OCI-LY1 (cell line): ENCODE measurements at regions not wholly inside any gene's neighbourhood (a gene's known extent, or its start where the extent isn't known, plus 50 kb on each side); places are given as distances from the start of the nearest gene placed in this dataset.

Source experiments
- H2AFZ ChIP-seq: fragments of 200-600 bp; sonication (generic), shearing (Covaris generic); 2 replicates; pipeline ENCODE4 v1.6.0; 2014; ENCODE audit warnings: antibody characterized with exemption, mild to moderate bottlenecking, low read length
- H3F3A ChIP-seq: fragments of 200-600 bp; sonication (generic), shearing (Covaris generic); 2 replicates; pipeline ENCODE4 v1.6.0; 2014; ENCODE audit warnings: mild to moderate bottlenecking, antibody characterized with exemption, low read length, moderate library complexity; ENCODE audit not compliant: insufficient read depth
- H3K27ac ChIP-seq: fragments of 200-600 bp; sonication (generic); 2 replicates; pipeline ENCODE4 v1.5.1; 2014; ENCODE audit warnings: low read length, mixed run types, mild to moderate bottlenecking, low read depth; ENCODE audit not compliant: poor library complexity, severe bottlenecking
- H3K27me3 ChIP-seq: fragments of 200-600 bp; sonication (generic); 2 replicates; pipeline ENCODE4 v1.6.0; 2014; ENCODE audit warnings: antibody characterized with exemption, mild to moderate bottlenecking, low read length, moderate library complexity; ENCODE audit not compliant: insufficient read depth
- H3K36me3 ChIP-seq: fragments of 200-600 bp; sonication (generic); 2 replicates; pipeline ENCODE4 v1.6.1; 2014; ENCODE audit warnings: mild to moderate bottlenecking, antibody characterized with exemption, low read length, moderate library complexity, mixed read lengths; ENCODE audit not compliant: insufficient read depth
- H3K4me1 ChIP-seq: fragments of 200-600 bp; sonication (generic); 2 replicates; pipeline ENCODE4 v1.5.1; 2014; ENCODE audit warnings: mild to moderate bottlenecking, low read length, moderate library complexity; ENCODE audit not compliant: insufficient read depth, severe bottlenecking
- H3K4me2 ChIP-seq: fragments of 200-600 bp; sonication (generic), shearing (Covaris generic); 2 replicates; pipeline ENCODE4 v1.6.1; 2014; ENCODE audit warnings: low read length
- H3K4me3 ChIP-seq: fragments of 200-600 bp; sonication (generic); 2 replicates; pipeline ENCODE4 v1.5.1; 2014; ENCODE audit warnings: low read length, low read depth, mild to moderate bottlenecking, mixed read lengths; ENCODE audit not compliant: poor library complexity, severe bottlenecking
- H3K79me2 ChIP-seq: fragments of 200-600 bp; shearing (Covaris generic); 2 replicates; pipeline ENCODE4 v1.6.1; 2016; ENCODE audit warnings: mixed run types, low read length, mixed read lengths; ENCODE audit not compliant: insufficient read depth
- H3K9ac ChIP-seq: fragments of 200-600 bp; sonication (generic), shearing (Covaris generic); 2 replicates; pipeline ENCODE4 v1.6.1; 2014; ENCODE audit warnings: mild to moderate bottlenecking, low read length, mixed read lengths
- H3K9me2 ChIP-seq: fragments of 200-600 bp; sonication (generic), shearing (Covaris generic); 2 replicates; pipeline ENCODE4 v1.6.1; 2014; ENCODE audit warnings: low read depth, mild to moderate bottlenecking, low read length, mixed read lengths
- H3K9me3 ChIP-seq: fragments of 200-600 bp; shearing (Covaris generic); 2 replicates; pipeline ENCODE4 v1.6.1; 2014; ENCODE audit warnings: low read length, mixed read lengths
- H4K20me1 ChIP-seq: fragments of 200-600 bp; sonication (generic), shearing (Covaris generic); 2 replicates; pipeline ENCODE4 v1.6.0; 2016; ENCODE audit warnings: mild to moderate bottlenecking, low read length; ENCODE audit not compliant: insufficient read depth
- EZH2 ChIP-seq: fragments of 200-600 bp; sonication (generic), shearing (Covaris generic); IDR thresholded peaks from 2 replicates; pipeline ENCODE4 v1.8.0; 2017; ENCODE audit warnings: borderline replicate concordance, mixed run types, mild to moderate bottlenecking, antibody characterized with exemption, low read length, moderate library complexity, mixed read lengths
- TF ChIP-seq, protein P1 (sequence below): fragments of 200-600 bp; sonication (generic), shearing (Covaris generic); IDR thresholded peaks from 2 replicates; pipeline ENCODE4 v1.5.1; 2017; ENCODE audit warnings: mild to moderate bottlenecking, antibody characterized with exemption, low read length, moderate library complexity, mixed read lengths

DNA sequence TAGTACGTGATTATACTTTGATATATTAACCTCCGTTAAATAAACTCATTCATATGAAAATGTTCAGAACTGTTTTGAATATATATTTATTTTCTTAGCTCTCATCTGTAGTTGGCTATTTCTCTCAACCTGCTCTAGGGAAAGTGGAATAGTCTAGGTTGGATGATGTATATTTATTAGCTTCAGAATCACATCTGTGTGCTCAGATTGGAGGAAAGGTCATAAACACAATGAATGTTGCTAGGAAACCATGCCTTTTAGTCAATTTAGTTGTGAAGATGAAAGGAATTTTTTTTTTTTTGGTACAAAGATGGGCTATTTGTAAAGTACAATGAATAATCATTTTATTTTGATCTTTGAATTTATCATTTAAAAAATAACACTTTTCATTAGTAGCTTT, 439.1 kb downstream of the FOXG1 start:
- no peaks in the 10 kb centered on the region for H3K36me3 ChIP-seq
- no peaks in the 10 kb centered on the region for H4K20me1 ChIP-seq
- no peaks in the 10 kb centered on the region for H3K79me2 ChIP-seq
- no peaks in the 10 kb centered on the region for H3K4me1 ChIP-seq
- H3K27me3 ChIP-seq = no peaks in the 10 kb centered on the region
- no peak overlapping the region for H3K4me2 ChIP-seq
- no peak overlapping the region for H2AFZ ChIP-seq
- H3K9me3 ChIP-seq = no peaks in the 10 kb centered on the region
- no peaks in the 10 kb centered on the region for H3K9me2 ChIP-seq
- no peak overlapping the region for H3K4me3 ChIP-seq
- H3K27ac ChIP-seq = no peak overlapping the region
- TF ChIP-seq EZH2 = no peak
- TF ChIP-seq, protein P1, sequence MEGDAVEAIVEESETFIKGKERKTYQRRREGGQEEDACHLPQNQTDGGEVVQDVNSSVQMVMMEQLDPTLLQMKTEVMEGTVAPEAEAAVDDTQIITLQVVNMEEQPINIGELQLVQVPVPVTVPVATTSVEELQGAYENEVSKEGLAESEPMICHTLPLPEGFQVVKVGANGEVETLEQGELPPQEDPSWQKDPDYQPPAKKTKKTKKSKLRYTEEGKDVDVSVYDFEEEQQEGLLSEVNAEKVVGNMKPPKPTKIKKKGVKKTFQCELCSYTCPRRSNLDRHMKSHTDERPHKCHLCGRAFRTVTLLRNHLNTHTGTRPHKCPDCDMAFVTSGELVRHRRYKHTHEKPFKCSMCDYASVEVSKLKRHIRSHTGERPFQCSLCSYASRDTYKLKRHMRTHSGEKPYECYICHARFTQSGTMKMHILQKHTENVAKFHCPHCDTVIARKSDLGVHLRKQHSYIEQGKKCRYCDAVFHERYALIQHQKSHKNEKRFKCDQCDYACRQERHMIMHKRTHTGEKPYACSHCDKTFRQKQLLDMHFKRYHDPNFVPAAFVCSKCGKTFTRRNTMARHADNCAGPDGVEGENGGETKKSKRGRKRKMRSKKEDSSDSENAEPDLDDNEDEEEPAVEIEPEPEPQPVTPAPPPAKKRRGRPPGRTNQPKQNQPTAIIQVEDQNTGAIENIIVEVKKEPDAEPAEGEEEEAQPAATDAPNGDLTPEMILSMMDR = no peak
- no peaks in the 10 kb centered on the region for H3F3A ChIP-seq
- H3K9ac ChIP-seq = no peak overlapping the region

DNA sequence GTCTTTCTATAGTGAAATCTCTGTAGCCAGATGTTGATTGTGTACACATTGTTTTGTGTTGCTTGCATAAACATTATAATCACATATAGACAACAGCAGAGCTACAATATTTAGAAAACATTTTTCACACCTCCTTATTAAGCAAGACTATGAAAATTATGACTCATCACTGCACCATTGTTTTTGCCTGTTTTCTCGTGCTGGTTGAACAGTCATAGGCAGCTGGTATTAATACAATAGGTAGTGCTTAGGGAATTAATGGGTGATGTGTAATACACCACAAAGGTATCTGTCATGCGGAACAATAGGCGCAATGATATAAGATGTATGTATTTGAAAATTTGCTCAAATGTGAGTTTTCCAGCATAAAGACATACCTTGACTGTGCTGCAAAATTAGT, 449.3 kb downstream of the FOXG1 start:
- H3K9me2 ChIP-seq = no peaks in the 10 kb centered on the region
- no peaks in the 10 kb centered on the region for H3K9me3 ChIP-seq
- TF ChIP-seq, protein P1 = no peak
- no peak for TF ChIP-seq EZH2
- no peaks in the 10 kb centered on the region for H3K27me3 ChIP-seq
- no peaks in the 10 kb centered on the region for H3K36me3 ChIP-seq
- H2AFZ ChIP-seq = no peak overlapping the region
- no peaks in the 10 kb centered on the region for H4K20me1 ChIP-seq
- H3K4me1 ChIP-seq = no peaks in the 10 kb centered on the region
- H3K4me3 ChIP-seq = no peak overlapping the region
- H3F3A ChIP-seq = no peaks in the 10 kb centered on the region
- H3K4me2 ChIP-seq = no peak overlapping the region
- H3K27ac ChIP-seq = no peak overlapping the region
- H3K9ac ChIP-seq = no peak overlapping the region
- no peaks in the 10 kb centered on the region for H3K79me2 ChIP-seq

DNA sequence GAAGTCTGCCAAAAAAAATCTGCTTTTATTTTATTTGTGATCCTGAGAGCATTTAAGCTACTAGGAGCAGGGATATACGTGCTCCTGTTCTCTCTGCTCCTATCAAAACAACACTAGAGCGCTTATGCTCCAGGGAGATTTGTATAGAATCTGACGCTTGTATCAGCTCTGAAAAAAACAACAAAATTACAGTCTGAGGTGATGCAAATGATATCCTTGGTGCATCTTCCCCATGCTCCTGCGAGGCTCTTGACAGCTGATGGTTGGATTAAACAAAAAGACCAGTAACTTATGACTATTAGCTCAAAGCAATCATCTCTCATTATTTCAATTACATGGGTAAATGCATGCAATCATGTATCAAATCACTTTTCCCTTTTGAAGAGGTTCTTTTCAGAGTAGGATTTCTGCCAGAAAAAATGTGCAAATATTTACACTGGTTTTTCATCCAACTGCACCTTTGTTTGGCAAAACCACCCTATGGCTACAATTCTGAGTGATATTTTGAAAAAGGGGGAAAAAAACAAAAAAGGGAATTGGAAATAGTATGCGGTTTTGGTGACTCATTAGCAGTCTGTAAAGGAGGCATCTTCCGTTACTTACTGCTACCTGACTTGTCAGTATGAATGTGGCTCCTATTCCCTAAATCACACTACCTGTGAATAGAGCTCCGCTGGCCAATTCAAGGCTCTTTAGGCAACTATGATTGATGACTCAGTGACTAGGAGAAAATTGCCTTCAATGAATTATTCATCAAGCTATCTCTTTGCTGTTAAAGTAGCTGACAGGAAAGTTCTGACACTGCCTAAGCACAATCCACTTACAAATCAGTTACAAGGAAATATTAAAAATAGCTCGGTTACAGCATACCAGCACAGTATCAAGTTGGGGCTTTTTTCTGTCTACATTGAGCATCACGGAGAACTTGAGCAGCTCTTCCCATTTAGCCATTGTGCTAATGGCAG, 450.0 kb downstream of the FOXG1 start:
- Histone ChIP-seq H3K27me3 (no peaks in the 10 kb centered on the region), H3K9me2 (no peaks in the 10 kb centered on the region), H3K36me3 (no peaks in the 10 kb centered on the region), H3F3A (no peaks in the 10 kb centered on the region), H3K9me3 (no peaks in the 10 kb centered on the region), H3K4me3 (no peak overlapping the region), H3K27ac (no peak overlapping the region), H2AFZ (no peak overlapping the region), H3K79me2 (no peaks in the 10 kb centered on the region), H3K4me2 (no peak overlapping the region), H4K20me1 (no peaks in the 10 kb centered on the region), H3K4me1 (no peaks in the 10 kb centered on the region), H3K9ac (no peak overlapping the region)
- TF ChIP-seq, protein P1 = no peak
- TF ChIP-seq EZH2 = no peak
